GM12864 (cell line): ENCODE measurements at regions not wholly inside any gene's neighbourhood (a gene's known extent, or its start where the extent isn't known, plus 50 kb on each side); places are given as distances from the start of the nearest gene placed in this dataset.

Source experiments
- DNase-seq: peaks from one replicate; pipeline ENCODE4 v3.0.0-alpha.2; 2011; ENCODE audit warnings: low read depth
- H3K4me3 ChIP-seq: 2 replicates; pipeline ENCODE4 v1.5.1; 2011; ENCODE audit warnings: mild to moderate bottlenecking, low read depth, low read length, control low read depth
- TF ChIP-seq, protein P1 (sequence below): IDR thresholded peaks from 2 replicates; pipeline ENCODE4 v1.5.1; 2011; ENCODE audit warnings: low read depth, mild to moderate bottlenecking, moderate library complexity, low read length, control low read depth, inconsistent platforms; ENCODE audit errors: missing control alignments

DNA sequence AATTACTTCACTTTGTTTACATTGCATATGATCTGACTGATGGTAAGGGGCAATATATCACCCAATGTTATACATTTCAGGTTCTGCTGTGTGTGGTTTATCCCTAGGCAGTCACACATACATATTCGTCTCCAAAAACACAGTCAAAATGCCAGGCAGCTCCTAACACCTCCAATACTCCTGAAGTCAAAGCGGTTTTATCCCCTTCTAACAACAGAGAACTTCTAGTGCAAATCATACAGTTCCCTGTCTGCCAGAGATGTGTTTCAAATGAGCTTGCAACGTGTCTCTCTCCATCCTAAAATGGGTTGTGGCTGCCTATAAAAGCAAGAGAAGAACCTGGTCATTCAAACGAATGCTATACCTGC, 328.9 kb downstream of the ELAVL2 start:
- DNase-seq, result no peak
- TF ChIP-seq, protein P1, sequence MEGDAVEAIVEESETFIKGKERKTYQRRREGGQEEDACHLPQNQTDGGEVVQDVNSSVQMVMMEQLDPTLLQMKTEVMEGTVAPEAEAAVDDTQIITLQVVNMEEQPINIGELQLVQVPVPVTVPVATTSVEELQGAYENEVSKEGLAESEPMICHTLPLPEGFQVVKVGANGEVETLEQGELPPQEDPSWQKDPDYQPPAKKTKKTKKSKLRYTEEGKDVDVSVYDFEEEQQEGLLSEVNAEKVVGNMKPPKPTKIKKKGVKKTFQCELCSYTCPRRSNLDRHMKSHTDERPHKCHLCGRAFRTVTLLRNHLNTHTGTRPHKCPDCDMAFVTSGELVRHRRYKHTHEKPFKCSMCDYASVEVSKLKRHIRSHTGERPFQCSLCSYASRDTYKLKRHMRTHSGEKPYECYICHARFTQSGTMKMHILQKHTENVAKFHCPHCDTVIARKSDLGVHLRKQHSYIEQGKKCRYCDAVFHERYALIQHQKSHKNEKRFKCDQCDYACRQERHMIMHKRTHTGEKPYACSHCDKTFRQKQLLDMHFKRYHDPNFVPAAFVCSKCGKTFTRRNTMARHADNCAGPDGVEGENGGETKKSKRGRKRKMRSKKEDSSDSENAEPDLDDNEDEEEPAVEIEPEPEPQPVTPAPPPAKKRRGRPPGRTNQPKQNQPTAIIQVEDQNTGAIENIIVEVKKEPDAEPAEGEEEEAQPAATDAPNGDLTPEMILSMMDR, result no peak
- no peak overlapping the region for H3K4me3 ChIP-seq

DNA sequence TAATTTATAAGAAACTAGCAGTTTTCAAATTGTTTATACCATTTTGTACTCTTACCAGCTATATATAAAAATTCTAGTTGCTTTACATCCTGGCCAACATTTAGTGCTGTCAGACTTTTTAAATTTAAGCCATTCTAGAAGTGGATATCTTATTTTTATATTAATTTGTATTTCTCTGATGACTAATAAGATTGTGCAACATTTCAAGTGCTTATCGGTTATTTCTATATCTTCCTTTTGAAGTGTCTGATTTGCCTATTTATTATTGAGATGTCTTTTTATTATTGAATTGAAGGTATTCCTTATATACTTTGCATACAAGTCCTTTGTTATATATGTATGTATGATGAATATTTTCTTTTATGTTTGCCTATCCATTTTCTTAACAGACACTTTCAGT, 324.0 kb downstream of the ELAVL2 start:
- TF ChIP-seq, protein P1, result no peak
- DNase-seq, result no peak
- H3K4me3 ChIP-seq, result no peak overlapping the region

DNA sequence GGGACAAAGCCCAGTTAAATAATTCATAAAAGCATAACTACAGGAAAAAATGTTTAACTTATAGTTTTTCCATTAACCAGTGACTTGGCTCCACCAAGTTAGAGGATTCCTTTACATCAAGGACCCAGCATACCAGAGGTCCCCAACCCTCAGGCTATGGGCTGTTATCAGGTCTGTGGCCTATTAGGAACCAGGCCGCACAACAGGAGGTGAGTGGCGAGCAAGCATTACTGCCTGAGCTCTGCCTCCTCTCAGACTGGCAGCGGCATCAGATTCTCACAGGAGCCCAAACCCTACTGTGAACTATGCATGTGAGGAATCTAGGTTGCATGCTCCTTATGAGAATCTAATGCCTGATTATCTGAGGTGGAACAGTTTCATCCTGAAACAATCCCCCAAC, 303.1 kb downstream of the ELAVL2 start:
- no peak for DNase-seq
- TF ChIP-seq, protein P1, result no peak
- no peak overlapping the region for H3K4me3 ChIP-seq

DNA sequence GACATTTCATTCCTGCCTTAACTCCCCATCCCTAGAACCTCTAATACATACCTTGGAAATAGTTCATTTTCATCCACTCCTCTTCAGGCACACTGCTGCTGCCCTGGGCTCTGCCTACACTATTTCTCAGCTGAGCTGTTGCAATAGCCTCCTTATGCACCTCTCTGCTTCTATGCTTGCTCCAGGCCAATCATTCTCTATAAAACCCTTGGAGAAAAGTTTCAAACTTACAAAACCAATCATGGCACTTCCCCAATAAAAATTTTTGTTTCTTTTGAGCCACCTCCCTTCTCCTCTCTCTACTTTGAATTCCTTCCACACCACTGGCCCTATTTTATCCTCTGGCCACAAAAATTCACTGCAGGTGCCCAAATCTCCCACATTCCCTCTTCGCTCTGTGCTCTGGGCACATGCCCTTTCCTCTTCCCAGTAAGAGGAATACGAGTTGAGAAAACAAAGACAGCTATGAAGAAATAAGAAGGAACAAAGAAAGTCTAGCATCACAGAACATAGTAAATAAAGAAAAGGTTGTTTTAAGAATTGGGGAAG, 301.4 kb downstream of the ELAVL2 start:
- DNase-seq, result no peak
- H3K4me3 ChIP-seq, result no peak overlapping the region
- TF ChIP-seq, protein P1, result no peak

DNA sequence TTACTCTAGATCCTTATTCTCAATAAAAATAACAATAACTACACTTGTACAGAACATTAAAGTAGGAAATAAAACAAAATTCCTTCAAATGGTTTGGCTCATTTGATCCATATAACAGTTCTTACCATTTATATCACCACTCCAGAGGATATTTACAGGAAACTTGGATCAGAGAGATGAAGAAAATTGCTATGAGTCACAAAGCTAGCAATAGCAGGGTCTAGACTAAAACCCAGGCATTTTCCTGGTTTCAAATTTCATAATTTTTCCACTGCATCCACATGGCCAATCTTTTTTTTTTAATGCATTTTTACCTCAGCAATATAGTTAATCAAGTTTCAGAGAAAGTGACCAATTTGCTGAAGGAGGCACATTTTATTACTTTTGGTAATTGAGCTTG, 299.2 kb downstream of the ELAVL2 start:
- DNase-seq, result no peak
- TF ChIP-seq, protein P1, result no peak
- H3K4me3 ChIP-seq, result no peak overlapping the region

DNA sequence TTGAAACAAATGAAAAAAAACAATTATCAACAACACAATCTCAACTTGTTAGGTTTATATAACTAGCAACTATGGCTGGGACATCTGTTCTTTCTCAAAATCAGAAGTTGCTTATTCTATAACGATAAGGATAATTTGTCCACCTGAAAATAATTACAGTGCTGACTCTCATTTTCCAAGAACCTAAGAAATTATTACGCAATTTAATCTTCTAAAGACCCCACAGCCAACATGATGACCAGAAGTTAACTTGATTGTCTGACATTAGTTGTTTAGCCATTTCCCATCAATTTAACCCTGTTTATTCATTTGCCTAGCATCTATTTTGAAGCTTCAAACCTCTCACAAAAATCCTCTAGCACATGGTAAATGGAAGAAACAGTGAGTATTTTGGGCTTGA, 293.8 kb downstream of the ELAVL2 start:
- TF ChIP-seq, protein P1, result no peak
- no peak overlapping the region for H3K4me3 ChIP-seq
- DNase-seq, result no peak

DNA sequence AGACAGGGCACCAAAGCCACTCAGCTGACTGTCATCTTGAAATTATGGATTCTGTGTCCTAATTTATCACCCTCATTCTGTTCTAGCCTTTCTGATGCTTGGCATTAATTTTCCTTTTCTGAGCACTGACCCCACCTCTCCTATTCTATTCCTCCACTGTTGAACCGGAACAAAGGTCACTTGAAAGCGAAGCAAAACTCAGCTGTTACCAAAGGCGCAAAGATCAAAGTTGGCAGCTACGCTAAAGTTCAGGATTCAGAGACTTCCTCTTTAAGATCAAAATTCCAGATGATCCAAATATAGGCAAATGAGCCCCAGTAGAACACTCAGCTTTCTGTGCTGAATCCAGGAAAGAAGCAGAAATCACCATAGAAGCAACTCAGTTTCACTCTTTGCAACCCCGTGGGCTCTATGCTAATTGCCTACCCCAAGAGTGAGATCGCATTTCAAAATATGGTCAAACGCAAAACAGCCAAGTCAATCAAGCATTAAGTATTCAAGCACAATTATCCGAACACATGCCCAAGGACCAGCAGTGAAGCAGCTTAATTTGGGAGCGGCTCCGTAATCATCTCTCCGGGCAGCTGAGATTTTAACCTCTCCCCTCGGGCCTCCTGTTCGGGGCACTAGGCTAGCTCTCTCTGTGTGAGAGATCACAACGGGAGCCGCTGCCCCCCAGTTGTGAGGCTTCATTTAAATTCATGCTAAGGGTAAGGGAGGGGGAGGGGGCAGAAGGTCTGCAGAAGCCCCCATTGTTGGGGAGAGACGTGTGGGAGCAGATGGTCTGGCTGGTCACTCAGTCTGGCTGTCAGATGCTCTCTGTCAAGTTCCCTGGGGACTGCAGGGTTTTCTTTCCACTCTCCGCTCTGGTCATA, 288.6 kb downstream of the ELAVL2 start:
- DNase-seq, result no peak
- no peak overlapping the region for H3K4me3 ChIP-seq
- TF ChIP-seq, protein P1, result no peak
